ENCODE measurements at regions not wholly inside any gene's neighbourhood (a gene's known extent, or its start where the extent isn't known, plus 50 kb on each side); places are given as distances from the start of the nearest gene placed in this dataset.

- no peak for TF ChIP-seq CTCF (IDR thresholded peaks at IDR 0.05; ENCODE audit: unreplicated experiment)
- H3K36me3 Mint-ChIP-seq (ENCODE audit: insufficient read depth, unreplicated experiment), result no peaks in the 10 kb centered on the region
- CTCF ChIA-PET, result interaction anchor here (1.2 to 2.3 kb wide), 3 partner anchors 7 to 40 kb away, joined by 3 to 12 read pairs (median 9); no protein-coding TSS in a partner anchor
- H3K27ac Mint-ChIP-seq (ENCODE audit: low read depth, unreplicated experiment), result peak overlapping the region; percentile 36
- H3K4me3 Mint-ChIP-seq (ENCODE audit: unreplicated experiment), result no peak overlapping the region
- no TSS peak for BruUV-seq (replicated peaks)
- DNase-seq (ENCODE audit: unreplicated experiment), result peak; percentile 18
- no peaks in the 10 kb centered on the region for H3K9me3 Mint-ChIP-seq (ENCODE audit: unreplicated experiment)
- peaks cover 25% of the 10 kb centered on the region for H3K4me1 Mint-ChIP-seq (ENCODE audit: insufficient read depth, unreplicated experiment)
- POLR2A ChIA-PET, result interaction anchor here (0.5 to 1.6 kb wide), 3 partner anchors 10 to 177 kb away, joined by 3 to 7 read pairs (median 4); no protein-coding TSS in a partner anchor
- intact Hi-C loops (cut with micrococcal nuclease), result no loop called here
- H3K27me3 Mint-ChIP-seq (ENCODE audit: insufficient read depth, unreplicated experiment), result no peaks in the 10 kb centered on the region
These were observed 101.6 kb downstream of the SLC25A47 start for GRCh38 chr14:100424504-100425428.

- no peak overlapping the region for H3K4me3 Mint-ChIP-seq (ENCODE audit: unreplicated experiment)
- peaks cover 25% of the 10 kb centered on the region for H3K4me1 Mint-ChIP-seq (ENCODE audit: insufficient read depth, unreplicated experiment)
- H3K9me3 Mint-ChIP-seq (ENCODE audit: unreplicated experiment), result no peaks in the 10 kb centered on the region
- ChIA-PET POLR2A (interaction anchor here (1.1 to 1.6 kb wide), 2 partner anchors 10 to 14 kb away, joined by 4 to 7 read pairs; no protein-coding TSS in a partner anchor), CTCF (interaction anchor here (1.2 to 2.3 kb wide), 3 partner anchors 8 to 40 kb away, joined by 3 to 12 read pairs (median 9); no protein-coding TSS in a partner anchor)
- BruUV-seq (replicated peaks), result no TSS peak
- intact Hi-C loops (cut with micrococcal nuclease), result no loop called here
- no peak for TF ChIP-seq CTCF (IDR thresholded peaks at IDR 0.05; ENCODE audit: unreplicated experiment)
- no peak overlapping the region for H3K27ac Mint-ChIP-seq (ENCODE audit: low read depth, unreplicated experiment)
- no peaks in the 10 kb centered on the region for H3K36me3 Mint-ChIP-seq (ENCODE audit: insufficient read depth, unreplicated experiment)
- no peak for DNase-seq (ENCODE audit: unreplicated experiment)
- H3K27me3 Mint-ChIP-seq (ENCODE audit: insufficient read depth, unreplicated experiment), result no peaks in the 10 kb centered on the region
These were observed 102.3 kb downstream of the SLC25A47 start for GRCh38 chr14:100425429-100425827.

GRCh38 chr14:100426314-100426713 lies 103.2 kb downstream of the SLC25A47 start:
- H3K9me3 Mint-ChIP-seq (ENCODE audit: unreplicated experiment), result no peaks in the 10 kb centered on the region
- POLR2A ChIA-PET, result interaction anchor here (0.6 to 0.7 kb wide), 2 partner anchors 13 to 31 kb away, joined by 3 to 4 read pairs; no protein-coding TSS in a partner anchor
- H3K27ac Mint-ChIP-seq (ENCODE audit: low read depth, unreplicated experiment), result no peak overlapping the region
- no TSS peak for BruUV-seq (replicated peaks)
- DNase-seq (ENCODE audit: unreplicated experiment), result no peak
- no peaks in the 10 kb centered on the region for H3K27me3 Mint-ChIP-seq (ENCODE audit: insufficient read depth, unreplicated experiment)
- intact Hi-C loops (cut with micrococcal nuclease), result no loop called here
- H3K4me3 Mint-ChIP-seq (ENCODE audit: unreplicated experiment), result no peak overlapping the region
- CTCF ChIA-PET, result interaction anchor here (2.2 to 2.3 kb wide), 2 partner anchors 9 to 41 kb away, joined by 9 to 12 read pairs; no protein-coding TSS in a partner anchor
- H3K4me1 Mint-ChIP-seq (ENCODE audit: insufficient read depth, unreplicated experiment), result peaks cover 25% of the 10 kb centered on the region
- H3K36me3 Mint-ChIP-seq (ENCODE audit: insufficient read depth, unreplicated experiment), result no peaks in the 10 kb centered on the region
- no peak for TF ChIP-seq CTCF (IDR thresholded peaks at IDR 0.05; ENCODE audit: unreplicated experiment)

GRCh38 chr14:100427166-100427565 lies 104.0 kb downstream of the SLC25A47 start:
- no peak for DNase-seq (ENCODE audit: unreplicated experiment)
- H3K4me3 Mint-ChIP-seq (ENCODE audit: unreplicated experiment), result no peak overlapping the region
- no TSS peak for BruUV-seq (replicated peaks)
- H3K27me3 Mint-ChIP-seq (ENCODE audit: insufficient read depth, unreplicated experiment), result no peaks in the 10 kb centered on the region
- peaks cover 25% of the 10 kb centered on the region for H3K4me1 Mint-ChIP-seq (ENCODE audit: insufficient read depth, unreplicated experiment)
- CTCF ChIA-PET, result interaction anchor here (0.6 to 2.3 kb wide), 5 partner anchors 9 to 320 kb away, joined by 3 to 9 read pairs (median 5); no protein-coding TSS in a partner anchor
- peaks cover under 1% of the 10 kb centered on the region for H3K36me3 Mint-ChIP-seq (ENCODE audit: insufficient read depth, unreplicated experiment)
- POLR2A ChIA-PET, result no interaction called here
- no peak for TF ChIP-seq CTCF (IDR thresholded peaks at IDR 0.05; ENCODE audit: unreplicated experiment)
- no peaks in the 10 kb centered on the region for H3K9me3 Mint-ChIP-seq (ENCODE audit: unreplicated experiment)
- no peak overlapping the region for H3K27ac Mint-ChIP-seq (ENCODE audit: low read depth, unreplicated experiment)
- intact Hi-C loops (cut with micrococcal nuclease), result no loop called here
